T-helper 1 cell treated with Interleukin-12 subunit alpha and Interleukin-12 subunit beta and Interleukin-4 antibody, amounts not matched to agents 30 ng/mL and 1 ng/mL, for 36 hours (primary cell): ENCODE measurements at regions not wholly inside any gene's neighbourhood (a gene's known extent, or its start where the extent isn't known, plus 50 kb on each side); places are given as distances from the start of the nearest gene placed in this dataset.
"Not testable (repeated sequence)": the region's sequence is repeated elsewhere in the genome, so short reads cannot be mapped to it uniquely, and the experiment has no call there.

Experiments
- intact Hi-C: fragments of 100-400 bp; cut with micrococcal nuclease; formaldehyde crosslinking; loops from one replicate; pipeline ENCODE4 v1.15.1; 2024

DNA sequence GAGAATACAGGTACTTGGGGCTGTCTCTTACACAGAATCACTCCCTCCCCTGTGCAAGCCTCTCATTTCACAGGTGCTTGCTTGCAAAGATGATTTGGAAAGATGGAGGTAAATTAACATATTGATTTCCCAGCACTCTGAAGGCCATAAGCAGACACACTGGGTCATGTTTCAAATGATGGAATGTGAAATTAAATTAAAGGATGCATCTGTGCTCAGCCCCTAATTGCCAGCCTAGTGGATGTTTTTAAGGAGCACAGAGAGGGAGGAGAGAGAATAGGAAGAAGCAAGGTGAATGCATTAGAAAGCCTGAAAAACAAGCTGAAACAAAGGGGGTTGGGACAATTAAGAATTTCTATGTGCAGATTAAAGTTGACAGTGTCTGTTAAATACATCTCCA lies 96.1 kb upstream of the GRIP1 start:
- intact Hi-C loops, result loop anchor here (5.0 kb wide), 3 partner anchors 473 to 608 kb away; partner anchors contain the start of genes HELB and TMBIM4

- intact Hi-C loops, result loop anchor here (2.0 to 5.0 kb wide), 5 partner anchors 67 to 609 kb away; partner anchors contain the start of genes HELB and TMBIM4
These were observed 97.0 kb upstream of the GRIP1 start for GRCh38 chr12:66775871-66776270.

DNA sequence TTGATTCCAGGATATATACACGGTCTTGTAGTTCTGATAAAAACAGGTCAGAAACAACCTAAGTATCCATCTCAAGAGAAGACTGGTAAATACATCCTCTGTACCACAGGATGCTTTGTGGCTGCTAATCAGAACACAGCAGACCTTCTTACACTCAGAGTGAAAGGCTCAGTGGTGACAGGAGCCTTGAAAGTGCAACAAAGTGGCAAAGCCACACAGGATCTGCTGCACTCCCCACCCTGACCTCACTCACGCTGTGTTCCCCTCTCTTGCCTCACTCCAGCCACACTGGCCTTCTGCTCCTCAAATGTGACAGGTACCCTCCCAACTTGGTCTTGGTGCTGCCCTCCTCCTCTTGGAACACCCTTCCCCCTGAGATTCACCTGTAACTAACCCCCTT lies 98.1 kb upstream of the GRIP1 start:
- intact Hi-C loops, result loop anchor here (1.0 to 5.0 kb wide), 6 partner anchors 63 to 610 kb away; partner anchors contain the start of genes HELB and TMBIM4

GRCh38 chr12:66779466-66779865 lies 100.6 kb upstream of the GRIP1 start:
- intact Hi-C loops, result loop anchor here (5.0 kb wide), 3 partner anchors 477 to 612 kb away; partner anchors contain the start of genes HELB and TMBIM4

DNA sequence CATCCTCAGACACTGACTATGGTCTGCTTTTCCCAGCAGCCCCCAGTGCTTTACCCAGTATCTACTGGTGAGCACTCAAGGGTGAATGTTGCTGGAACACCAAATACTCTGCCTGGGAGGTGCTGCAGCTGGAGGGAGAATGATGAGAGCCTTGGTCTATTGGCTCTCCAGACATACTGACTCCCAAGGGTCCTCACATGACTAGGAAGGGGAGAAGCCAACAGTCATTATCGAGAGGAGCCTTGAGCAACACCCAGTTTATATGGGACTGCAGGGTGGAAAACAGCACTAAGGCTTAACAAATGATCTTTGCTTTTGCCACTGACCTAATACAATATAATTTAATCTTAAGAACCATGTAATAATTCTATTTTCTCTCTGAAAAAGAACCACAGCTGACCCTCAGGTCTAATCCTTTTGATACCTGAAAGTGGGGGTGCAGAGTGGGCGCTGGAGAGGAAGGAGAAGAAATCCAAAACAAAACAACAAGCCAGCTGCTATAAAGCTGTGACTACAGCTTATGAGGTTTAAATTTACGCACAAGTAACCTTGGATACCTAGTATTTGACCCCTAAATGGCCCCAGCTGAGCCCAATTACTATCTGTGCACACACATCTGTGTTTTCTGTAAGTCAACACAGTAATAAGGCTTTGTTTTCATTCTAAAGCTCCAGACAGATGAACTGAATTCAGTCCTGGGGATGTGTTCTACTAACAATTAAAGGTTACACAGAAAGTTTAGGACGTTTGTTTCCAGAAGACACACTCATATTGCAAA lies 107.8 kb upstream of the GRIP1 start:
- intact Hi-C loops, result no loop called here

- intact Hi-C loops, result no loop called here
These were observed 120.7 kb upstream of the GRIP1 start for GRCh38 chr12:66799551-66799950.

- intact Hi-C loops, result no loop called here
These were observed 121.2 kb upstream of the GRIP1 start for GRCh38 chr12:66800046-66800445.

- intact Hi-C loops, result no loop called here
These were observed 125.1 kb upstream of the GRIP1 start for GRCh38 chr12:66803930-66804329.

DNA sequence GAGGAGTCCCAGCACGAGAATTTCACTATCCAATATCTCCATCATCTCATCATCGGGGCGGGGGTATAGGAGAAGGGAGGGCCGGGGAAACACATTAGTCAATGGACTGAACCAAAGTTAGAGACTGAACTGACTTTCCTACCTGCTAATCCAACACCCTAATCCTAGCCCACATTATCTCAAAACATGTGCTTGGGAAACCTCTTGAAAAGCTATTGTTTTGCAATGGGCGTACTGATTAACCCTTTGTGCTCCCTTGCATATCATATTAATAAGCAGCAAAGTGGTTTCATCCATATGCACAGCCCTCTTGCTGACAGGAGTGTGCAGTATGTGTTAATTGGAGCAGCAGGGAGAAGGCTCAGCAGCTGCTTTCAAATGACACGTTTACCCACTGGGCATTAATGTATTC lies 125.7 kb upstream of the GRIP1 start:
- intact Hi-C loops, result no loop called here

GRCh38 chr12:66808606-66809005 lies 129.7 kb upstream of the GRIP1 start:
- intact Hi-C loops, result no loop called here

GRCh38 chr12:66813137-66813892 lies 134.4 kb upstream of the GRIP1 start:
- intact Hi-C loops, result no loop called here

GRCh38 chr12:66819587-66819986 lies 140.7 kb upstream of the GRIP1 start:
- intact Hi-C loops, result no loop called here

GRCh38 chr12:66822961-66823360 lies 144.1 kb upstream of the GRIP1 start:
- intact Hi-C loops, result no loop called here

DNA sequence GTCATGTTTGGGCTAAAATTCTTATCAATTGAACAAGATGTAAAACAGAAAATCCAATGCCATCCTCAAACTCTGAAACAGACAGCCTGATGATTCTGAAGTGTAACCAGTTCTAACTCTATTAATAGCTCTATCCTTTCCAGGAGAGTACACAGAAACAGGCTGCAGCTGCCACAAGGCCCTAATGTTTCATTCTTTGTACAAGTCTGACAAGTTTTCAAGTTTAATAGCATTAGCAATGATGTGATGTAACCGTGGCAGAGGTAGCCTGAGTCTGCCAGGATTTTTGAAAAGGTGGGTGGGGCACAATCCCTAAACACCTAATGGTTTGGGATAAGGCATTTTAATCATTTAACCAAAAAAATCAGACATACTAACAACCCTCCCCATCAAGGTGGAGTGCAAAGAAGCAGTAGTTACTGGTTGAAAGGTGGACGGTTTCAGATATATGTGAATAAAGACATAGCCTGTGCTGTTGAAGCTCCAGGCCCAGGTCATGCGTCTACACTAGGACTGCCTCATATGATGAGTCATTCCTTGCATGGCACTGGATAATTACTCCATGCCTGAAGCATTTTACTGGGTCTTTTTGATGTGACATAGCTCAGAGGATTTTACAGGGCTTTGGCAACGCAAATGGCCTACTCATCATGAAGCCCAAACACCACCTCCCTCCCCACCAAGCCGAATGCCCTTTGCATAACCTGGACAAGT lies 145.1 kb upstream of the GRIP1 start:
- intact Hi-C loops, result no loop called here

DNA sequence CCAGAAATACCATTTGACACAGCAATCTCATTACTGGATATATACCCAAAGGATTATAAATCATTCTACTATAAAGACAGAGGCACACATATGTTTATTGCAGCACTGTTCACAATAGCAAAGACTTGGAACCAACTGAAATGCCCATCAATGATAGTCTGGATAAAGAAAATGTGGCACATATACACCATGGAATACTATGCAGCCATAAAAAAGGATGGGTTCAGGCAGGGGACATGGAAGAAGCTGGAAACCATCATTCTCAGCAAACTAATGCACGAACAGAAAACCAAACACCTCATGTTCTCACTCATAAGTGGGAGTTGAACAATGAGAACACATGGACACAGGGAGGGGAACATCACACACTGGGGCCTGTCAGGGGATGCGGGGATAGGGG lies 147.0 kb upstream of the GRIP1 start:
- intact Hi-C loops, result not testable (repeated sequence)

DNA sequence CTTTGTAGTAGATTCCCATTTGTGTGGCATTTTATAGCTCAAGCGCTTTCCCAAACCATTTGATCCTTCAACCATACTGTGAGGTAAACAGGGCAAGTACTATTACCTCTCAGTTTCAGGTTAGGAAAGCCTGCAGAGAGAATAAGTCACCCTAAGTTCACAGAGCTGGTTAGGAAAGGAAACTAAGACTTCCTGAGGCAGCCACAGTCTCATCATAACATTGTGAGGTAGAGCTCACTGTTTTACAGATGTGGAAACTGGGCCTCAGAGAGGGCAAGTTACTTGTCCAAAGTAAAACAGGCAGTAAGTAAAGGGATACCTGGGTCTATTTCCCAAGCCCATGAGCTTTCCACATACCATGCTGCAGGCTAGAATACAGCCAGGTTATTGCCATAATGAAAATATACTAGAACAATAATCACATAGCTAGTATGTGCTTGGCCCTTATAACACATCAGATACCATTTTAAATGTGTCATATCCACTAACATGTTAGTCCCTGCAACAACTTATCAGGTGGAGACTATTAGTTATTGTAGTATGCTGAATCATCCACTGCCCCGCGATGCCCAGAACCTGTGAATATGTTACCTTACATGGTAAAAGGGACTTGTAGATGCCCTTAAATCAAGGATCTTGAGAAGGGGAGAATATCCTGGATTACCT lies 150.9 kb upstream of the GRIP1 start:
- intact Hi-C loops, result no loop called here

DNA sequence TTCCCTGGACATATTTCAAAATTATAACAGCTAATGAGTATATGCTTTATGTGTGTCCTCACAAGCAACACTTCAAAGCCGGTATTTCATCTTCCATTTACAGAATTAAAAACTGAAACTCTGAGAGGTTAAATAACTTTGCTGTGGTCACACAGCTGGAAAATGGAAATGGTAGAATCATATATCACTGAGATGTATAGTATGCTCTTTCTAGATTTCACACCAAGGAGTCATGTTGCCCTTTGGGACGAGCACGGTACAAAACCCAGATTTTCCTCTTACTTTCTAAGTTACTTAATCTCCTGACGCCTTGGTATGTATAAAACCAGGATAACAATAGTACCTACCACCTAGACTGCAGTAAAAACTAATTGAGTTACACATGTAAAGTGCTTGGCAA lies 152.6 kb upstream of the GRIP1 start:
- intact Hi-C loops, result no loop called here

GRCh38 chr12:66832997-66833396 lies 154.1 kb upstream of the GRIP1 start:
- intact Hi-C loops, result no loop called here

GRCh38 chr12:66836623-66837310 lies 157.9 kb upstream of the GRIP1 start:
- intact Hi-C loops, result no loop called here

- intact Hi-C loops, result no loop called here
These were observed 158.4 kb upstream of the GRIP1 start for GRCh38 chr12:66837311-66837627.

DNA sequence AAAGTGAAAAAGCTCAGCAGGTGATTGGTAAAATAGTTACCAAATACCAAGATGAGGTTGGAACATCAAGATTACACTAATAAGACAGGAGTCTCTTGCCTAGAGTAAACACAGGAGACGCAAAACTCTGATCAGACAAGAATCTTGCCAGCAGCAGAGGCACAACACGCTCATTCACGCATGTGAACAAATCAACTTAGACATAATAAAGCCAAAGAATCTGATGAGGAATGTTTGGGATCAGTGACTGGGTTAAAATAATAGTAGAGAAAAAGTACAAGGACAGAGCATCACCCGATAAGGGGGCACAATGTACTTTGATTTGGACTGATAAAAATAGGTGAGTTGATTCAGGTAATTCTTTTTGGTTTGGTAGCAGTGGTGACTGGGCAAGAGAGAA lies 159.5 kb upstream of the GRIP1 start:
- intact Hi-C loops, result no loop called here
